K562 (cell line): ENCODE measurements at regions not wholly inside any gene's neighbourhood (a gene's known extent, or its start where the extent isn't known, plus 50 kb on each side); places are given as distances from the start of the nearest gene placed in this dataset.

Source experiments
- ATAC-seq: fragments of 200-7000 bp; cut with Tn5 transposase; 3 replicates; pipeline ENCODE4 v1.9.1; 2020; ENCODE audit warnings: moderate library complexity
- BruUV-seq: library from RNA; stranded (reverse); fragments of 400-500 nt; replicated peaks from 2 replicates; lab custom pipeline; 2021; lab: Mats Ljungman, UMichigan
- CTCF ChIA-PET: fragments of 300-600 bp; formaldehyde crosslinking; extraction: SDS; loops from one replicate; lab custom pipeline; 2021; ENCODE audit warnings: low intra/inter-chr PET ratio; lab: Yijun Ruan, JAX
- POLR2A ChIA-PET: fragments of 300-600, 350-650 bp; sonication (Branson Sonifier 250); formaldehyde crosslinking; extraction: SDS; loops from one replicate; lab custom pipeline; 2021; ENCODE audit warnings: antibody characterized with exemption, inconsistent platforms; lab: Yijun Ruan, JAX
- DNase-seq, 4 experiments: peaks; one replicate each; pipeline versions ENCODE4 v3.0.0 to v3.0.0-alpha.2; 2011 to 2018; ENCODE audit warnings: low spot score in 3 of 4, mixed read lengths in 3 of 4; ENCODE audit errors: extremely low read depth in 1 of 4
- FAIRE-seq: peaks from 2 replicates; lab custom pipeline; 2011; peaks lifted over from hg19 to GRCh38; lab: Jason Lieb, UNC
- H2AFZ ChIP-seq: 2 replicates; pipeline ENCODE4 v1.6.0; 2011; ENCODE audit warnings: low read depth, low read length, control low read depth, inconsistent platforms
- H3K27ac ChIP-seq: fragments of 200-600 bp; 3 replicates; pipeline ENCODE4 v1.8.0; 2011; ENCODE audit warnings: low read depth, mild to moderate bottlenecking, control low read depth, inconsistent platforms, low read length, moderate library complexity, mixed read lengths; ENCODE audit errors: extremely low read depth
- H3K27me3 ChIP-seq, 2 experiments: fragments of 300-600 bp in 1 of 2; 2 replicates in 1 of 2; 3 replicates in 1 of 2; pipeline versions ENCODE4 v1.6.0 to v1.8.0; 2011; ENCODE audit warnings: inconsistent platforms in 2 of 2, low read length in 2 of 2, mild to moderate bottlenecking in 1 of 2, mixed read lengths in 1 of 2, moderate library complexity in 1 of 2; ENCODE audit not compliant: control insufficient read depth in 2 of 2, insufficient read depth in 2 of 2
- H3K36me3 ChIP-seq: fragments of 300-600 bp; 3 replicates; pipeline ENCODE4 v1.8.0; 2011; ENCODE audit warnings: mild to moderate bottlenecking, low read length, inconsistent platforms; ENCODE audit not compliant: control insufficient read depth, insufficient read depth
- H3K4me1 ChIP-seq, 2 experiments: fragments of 200-600 bp in 1 of 2; replicated peaks in 1 of 2; 2 replicates in 1 of 2; 3 replicates in 1 of 2; pipeline versions ENCODE4 v1.5.1 to v1.8.0; 2011; ENCODE audit warnings: inconsistent platforms in 2 of 2, low read length in 2 of 2, mild to moderate bottlenecking in 1 of 2, mixed read lengths in 1 of 2, moderate library complexity in 1 of 2; ENCODE audit not compliant: control insufficient read depth in 2 of 2, insufficient read depth in 2 of 2
- H3K4me2 ChIP-seq: 2 replicates; pipeline ENCODE4 v1.6.1; 2011; ENCODE audit warnings: low read length, control low read depth, inconsistent platforms, mixed read lengths; ENCODE audit not compliant: insufficient read depth
- H3K4me3 ChIP-seq: fragments of 200-600 bp; sonication (generic), shearing (Covaris generic); 2 replicates; pipeline ENCODE4 v1.5.1; 2016; ENCODE audit warnings: control low read depth, inconsistent platforms
- H3K79me2 ChIP-seq: fragments of 200-600 bp; 3 replicates; pipeline ENCODE4 v1.8.0; 2011; ENCODE audit warnings: low read length, inconsistent platforms; ENCODE audit not compliant: control insufficient read depth, insufficient read depth
- H3K9ac ChIP-seq, 2 experiments: 2 replicates each; pipeline versions ENCODE4 v1.6.0 to v1.6.1; 2011; ENCODE audit warnings: low read depth in 2 of 2, low read length in 2 of 2, control low read depth in 1 of 2, inconsistent platforms in 1 of 2, mild to moderate bottlenecking in 1 of 2, mixed read lengths in 1 of 2; ENCODE audit not compliant: insufficient read depth in 1 of 2
- H3K9me1 ChIP-seq: one replicate; pipeline ENCODE4 v1.6.0; 2011; ENCODE audit warnings: inconsistent platforms, mild to moderate bottlenecking, low read length, moderate library complexity; ENCODE audit not compliant: control insufficient read depth, insufficient read depth
- H3K9me3 ChIP-seq: replicated peaks from 2 replicates; pipeline ENCODE4 v1.5.1; 2011; ENCODE audit warnings: low read depth, low read length, inconsistent platforms; ENCODE audit not compliant: control insufficient read depth, insufficient read depth
- H4K20me1 ChIP-seq: replicated peaks from 2 replicates; pipeline ENCODE4 v1.6.1; 2011; ENCODE audit warnings: low read length, inconsistent platforms, mixed read lengths; ENCODE audit not compliant: control insufficient read depth, insufficient read depth
- CHD4 ChIP-seq: fragments of 200-600 bp; sonication (generic); IDR thresholded peaks from 3 replicates; pipeline ENCODE4 v1.6.1; 2012; ENCODE audit warnings: low read depth, mild to moderate bottlenecking, mixed read lengths, low read length, inconsistent platforms; ENCODE audit not compliant: insufficient read depth, insufficient replicate concordance, poor library complexity, severe bottlenecking
- E4F1 ChIP-seq: fragments of 250-450 bp; sonication (Bioruptor Pico); IDR thresholded peaks from 2 replicates; pipeline ENCODE4 v1.5.0; 2021; ENCODE audit warnings: mild to moderate bottlenecking, borderline replicate concordance
- FOXK2 ChIP-seq, 2 experiments: fragments of 450-650 bp; IDR thresholded peaks in 1 of 2; conservative IDR thresholded peaks in 1 of 2; 2 replicates each; pipeline ENCODE4 v1.6.1; 2016; ENCODE audit warnings: low read depth in 2 of 2, mild to moderate bottlenecking in 1 of 2
- GABPA ChIP-seq: fragments of 200-800 bp; sonication (Bioruptor generic); conservative IDR thresholded peaks from 2 replicates; pipeline ENCODE4 v1.6.1; 2016; ENCODE audit warnings: low read depth, missing genetic modification characterization, missing compliant biosample characterization
- PKNOX1 ChIP-seq: fragments of 450-650 bp; IDR thresholded peaks from 2 replicates; pipeline ENCODE4 v1.6.1; 2016
- PREB ChIP-seq: sonication (generic); formaldehyde crosslinking; IDR thresholded peaks from 2 replicates; pipeline ENCODE4 v1.8.1; 2023; ENCODE audit warnings: mild to moderate bottlenecking, missing genetic modification reagents
- RBM14 ChIP-seq: fragments of 200-400 bp; formaldehyde crosslinking; IDR thresholded peaks from 2 replicates; pipeline ENCODE4 v1.6.1; 2018; ENCODE audit warnings: low read depth, mild to moderate bottlenecking, low read length, moderate library complexity, borderline replicate concordance; ENCODE audit not compliant: insufficient read depth
- SLC30A9 ChIP-seq: fragments of 250-450 bp; sonication (Bioruptor Pico); IDR thresholded peaks from 2 replicates; pipeline ENCODE4 v1.8.0; 2022; ENCODE audit warnings: mild to moderate bottlenecking, moderate library complexity
- SMAD2 ChIP-seq: fragments of 150-350 bp; IDR thresholded peaks from 2 replicates; pipeline ENCODE4 v1.6.1; 2014; ENCODE audit warnings: low read depth, mild to moderate bottlenecking, low read length
- TAF1 ChIP-seq: IDR thresholded peaks from 2 replicates; pipeline ENCODE4 v1.6.1; 2011; ENCODE audit warnings: mild to moderate bottlenecking, low read length, moderate library complexity; ENCODE audit not compliant: insufficient read depth, control insufficient read depth, severe bottlenecking; ENCODE audit errors: extremely low read depth
- ZFX ChIP-seq: sonication (generic); formaldehyde crosslinking; IDR thresholded peaks from 2 replicates; pipeline ENCODE4 v1.8.0; 2022; ENCODE audit warnings: mild to moderate bottlenecking, missing genetic modification reagents, moderate library complexity
- ZNF12 ChIP-seq: sonication (generic); formaldehyde crosslinking; IDR thresholded peaks from 2 replicates; pipeline ENCODE4 v1.4.0; 2020; ENCODE audit warnings: mild to moderate bottlenecking, missing genetic modification reagents
- ZNF124 ChIP-seq: sonication (generic); formaldehyde crosslinking; IDR thresholded peaks from 2 replicates; pipeline ENCODE4 v1.8.1; 2022; ENCODE audit warnings: missing genetic modification reagents
- ZNF395 ChIP-seq: fragments of 200-800 bp; sonication (Bioruptor generic); IDR thresholded peaks from 2 replicates; pipeline ENCODE4 v1.6.1; 2017; ENCODE audit warnings: missing genetic modification characterization, missing compliant biosample characterization
- ZNF668 ChIP-seq: fragments of 250-450 bp; sonication (Bioruptor Pico); IDR thresholded peaks from 2 replicates; pipeline ENCODE4 v1.8.0; 2022; ENCODE audit warnings: mild to moderate bottlenecking, inconsistent platforms
- WGBS: fragments of 100-300 bp; shearing (Covaris generic); methylation state at CpG from one replicate; pipeline ENCODE4 v1.1.6; 2016; ENCODE audit warnings: low coverage, mixed read lengths; ENCODE audit not compliant: insufficient coverage; ENCODE audit errors: missing lambda C conversion rate; 5-methylcytosine and 5-hydroxymethylcytosine counted together
- in situ Hi-C: fragments of 300-500 bp; cut with MboI; formaldehyde crosslinking; loops from 4 replicates; pipeline ENCODE4 v1.15.0; 2018; ENCODE audit warnings: inconsistent platforms, mixed read lengths
- intact Hi-C: fragments of 100-400 bp; cut with micrococcal nuclease; formaldehyde crosslinking; loops from 2 replicates; pipeline ENCODE4 v1.14.2; 2022

GRCh38 chr20:52497731-52498130 lies 306.2 kb upstream of the ZFP64 start:
- DNase-seq (no peak), FAIRE-seq (no peak), ATAC-seq (no peak)
- ChIA-PET CTCF (no interaction called here), POLR2A (no interaction called here)
- H3K27me3 ChIP-seq, result no peaks in the 10 kb centered on the region
- H3K79me2 ChIP-seq, result no peaks in the 10 kb centered on the region
- no peak overlapping the region for H3K9ac ChIP-seq
- no peaks in the 10 kb centered on the region for H3K4me1 ChIP-seq
- 30% methylated on average over 3 of the region's 3 CpGs for WGBS
- no peaks in the 10 kb centered on the region; the same call in 2 of the 3 replicates for H3K36me3 ChIP-seq
- peaks cover 2% of the 10 kb centered on the region; the same call in 1 of the 2 replicates for H3K9me3 ChIP-seq
- intact Hi-C loops, result no loop called here
- BruUV-seq, result no TSS peak
- in situ Hi-C loops, result no loop called here
- H3K4me2 ChIP-seq, result no peak overlapping the region
- H2AFZ ChIP-seq, result no peak overlapping the region
- no peaks in the 10 kb centered on the region for H3K9me1 ChIP-seq
- H3K4me3 ChIP-seq, result no peak overlapping the region
- H3K27ac ChIP-seq, result no peak overlapping the region
- no peaks in the 10 kb centered on the region for H4K20me1 ChIP-seq
- no peak for TF ChIP-seq CHD4
- no peak for TF ChIP-seq ZNF395 (CRISPR knock-in tag)
- TF ChIP-seq FOXK2 (conservative IDR thresholded peaks at IDR 0.05 in 1 of 2, IDR thresholded peaks at IDR 0.05 in 1 of 2; ENCODE audit: low read depth in 2 of 2), result no peak
- TF ChIP-seq GABPA (tag), result no peak
- no peak for TF ChIP-seq PKNOX1
- TF ChIP-seq SMAD2, result no peak
- TF ChIP-seq SLC30A9 (CRISPR knock-in tag), result no peak
- no peak for TF ChIP-seq ZNF124 (CRISPR knock-in tag)
- TF ChIP-seq ZFX, result no peak
- no peak for TF ChIP-seq ZNF12 (CRISPR knock-in tag)
- no peak for TF ChIP-seq PREB
- no peak for TF ChIP-seq ZNF668 (CRISPR knock-in tag)
- TF ChIP-seq E4F1, result no peak
- TF ChIP-seq TAF1, result no peak
- TF ChIP-seq RBM14, result no peak
